HTR-8/SVneo (cell line): ENCODE measurements at regions not wholly inside any gene's neighbourhood (a gene's known extent, or its start where the extent isn't known, plus 50 kb on each side); places are given as distances from the start of the nearest gene placed in this dataset.
"Not testable (repeated sequence)": the region's sequence is repeated elsewhere in the genome, so short reads cannot be mapped to it uniquely, and the experiment has no call there.

Source experiments
- DNase-seq: peaks from one replicate; pipeline ENCODE4 v3.0.0; 2011; ENCODE audit warnings: low spot score, mixed read lengths; ENCODE audit not compliant: insufficient read length
- FAIRE-seq: peaks from 2 replicates; lab custom pipeline; 2011; peaks lifted over from hg19 to GRCh38; lab: Jason Lieb, UNC

GRCh38 chrX:39473812-39474211 lies 623.9 kb downstream of the BCOR start:
- FAIRE-seq = no peak
- no peak for DNase-seq

GRCh38 chrX:39475372-39475771 lies 622.4 kb downstream of the BCOR start:
- DNase-seq (no peak), FAIRE-seq (no peak)

- FAIRE-seq = no peak
- no peak for DNase-seq
Measured at GRCh38 chrX:39476604-39477021, 621.1 kb downstream of the BCOR start.

- DNase-seq (no peak), FAIRE-seq (no peak)
Measured at GRCh38 chrX:39477031-39477761, 620.6 kb downstream of the BCOR start.

GRCh38 chrX:39477762-39478120 lies 620.0 kb downstream of the BCOR start:
- DNase-seq (no peak), FAIRE-seq (no peak)

GRCh38 chrX:39479856-39480255 lies 617.9 kb downstream of the BCOR start:
- DNase-seq (no peak), FAIRE-seq (no peak)

- DNase-seq = no peak
- FAIRE-seq = no peak
Measured at GRCh38 chrX:39480963-39481362, 616.8 kb downstream of the BCOR start.

- DNase-seq = no peak
- no peak for FAIRE-seq
Measured at GRCh38 chrX:39481621-39482020, 616.1 kb downstream of the BCOR start.

- FAIRE-seq = no peak
- no peak for DNase-seq
Measured at GRCh38 chrX:39484159-39485068, 613.3 kb downstream of the BCOR start.

GRCh38 chrX:39487166-39487968 lies 610.4 kb downstream of the BCOR start:
- DNase-seq (no peak), FAIRE-seq (no peak)

GRCh38 chrX:39487969-39488330 lies 609.8 kb downstream of the BCOR start:
- DNase-seq (no peak), FAIRE-seq (no peak)

GRCh38 chrX:39491548-39492297 lies 606.0 kb downstream of the BCOR start:
- DNase-seq (no peak), FAIRE-seq (no peak)

- FAIRE-seq = no peak
- no peak for DNase-seq
Measured at GRCh38 chrX:39492497-39493162, 605.1 kb downstream of the BCOR start.

- FAIRE-seq = no peak
- DNase-seq = no peak
Measured at GRCh38 chrX:39493168-39493567, 604.6 kb downstream of the BCOR start.

- not testable (repeated sequence) for DNase-seq, FAIRE-seq
Measured at GRCh38 chrX:39497117-39497516, 600.6 kb downstream of the BCOR start.

GRCh38 chrX:39497702-39498265 lies 600.0 kb downstream of the BCOR start:
- no peak for DNase-seq
- no peak for FAIRE-seq

- DNase-seq (no peak), FAIRE-seq (no peak)
Measured at GRCh38 chrX:39499996-39500395, 597.8 kb downstream of the BCOR start.

GRCh38 chrX:39501822-39502221 lies 595.9 kb downstream of the BCOR start:
- DNase-seq = no peak
- FAIRE-seq = no peak

- FAIRE-seq (no peak), DNase-seq (no peak)
Measured at GRCh38 chrX:39502486-39502885, 595.3 kb downstream of the BCOR start.
